NOMO-1 (cell line): ENCODE measurements at regions not wholly inside any gene's neighbourhood (a gene's known extent, or its start where the extent isn't known, plus 50 kb on each side); places are given as distances from the start of the nearest gene placed in this dataset.
A peak's percentile ranks its signal among the peaks of the same experiment; 100 is the strongest.

Experiments
- DNase-seq, 2 experiments: peaks; one replicate each; lab custom pipeline; 2025; ENCODE audit not compliant: unreplicated experiment in 2 of 2; lab: John Stamatoyannopoulos, UW

- no peak for DNase-seq
Observed at GRCh38 chr13:31895691-31896090, 135.9 kb upstream of the FRY start.

GRCh38 chr13:31896427-31896826 lies 135.1 kb upstream of the FRY start:
- DNase-seq: no peak

GRCh38 chr13:31898378-31899071 lies 133.0 kb upstream of the FRY start:
- no peak for DNase-seq

GRCh38 chr13:31901985-31902384 lies 129.6 kb upstream of the FRY start:
- no peak for DNase-seq

GRCh38 chr13:31903111-31903815 lies 128.3 kb upstream of the FRY start:
- peak; percentile 35 to 61 for DNase-seq

- DNase-seq: no peak
Observed at GRCh38 chr13:31904941-31905824, 126.4 kb upstream of the FRY start.

GRCh38 chr13:31905961-31906360 lies 125.6 kb upstream of the FRY start:
- no peak for DNase-seq

- DNase-seq: peak; percentile 90 to 96
Observed at GRCh38 chr13:31908696-31909411, 122.7 kb upstream of the FRY start.

GRCh38 chr13:31909864-31910551 lies 121.6 kb upstream of the FRY start:
- DNase-seq: peak; percentile 43 to 88

GRCh38 chr13:31910633-31911032 lies 120.9 kb upstream of the FRY start:
- DNase-seq: no peak

- peak in 1 of 2 experiments; percentile 20 for DNase-seq
Observed at GRCh38 chr13:31912647-31913401, 118.8 kb upstream of the FRY start.

- peak; percentile 56 to 57 for DNase-seq
Observed at GRCh38 chr13:31913459-31913858, 118.1 kb upstream of the FRY start.

- DNase-seq: no peak
Observed at GRCh38 chr13:31914843-31915242, 116.7 kb upstream of the FRY start.

- DNase-seq: no peak
Observed at GRCh38 chr13:31918707-31919106, 112.9 kb upstream of the FRY start.

- DNase-seq: no peak
Observed at GRCh38 chr13:31919241-31919640, 112.3 kb upstream of the FRY start.

- peak; percentile 55 to 94 for DNase-seq
Observed at GRCh38 chr13:31919971-31920726, 111.4 kb upstream of the FRY start.

GRCh38 chr13:31920727-31921100 lies 110.9 kb upstream of the FRY start:
- peak; percentile 55 to 94 for DNase-seq

- DNase-seq: no peak
Observed at GRCh38 chr13:31922724-31923123, 108.8 kb upstream of the FRY start.
